Erythroblast (primary cell): ENCODE measurements at regions not wholly inside any gene's neighbourhood (a gene's known extent, or its start where the extent isn't known, plus 50 kb on each side); places are given as distances from the start of the nearest gene placed in this dataset.

Experiments
- GATA1 ChIP-seq: IDR thresholded peaks from 2 replicates; pipeline ENCODE4 v1.6.1; 2011; ENCODE audit warnings: low read depth, mild to moderate bottlenecking, control low read depth, low read length, moderate library complexity
- POLR2A ChIP-seq: IDR thresholded peaks from 2 replicates; pipeline ENCODE4 v1.6.1; 2011; ENCODE audit warnings: mild to moderate bottlenecking, low read length

DNA sequence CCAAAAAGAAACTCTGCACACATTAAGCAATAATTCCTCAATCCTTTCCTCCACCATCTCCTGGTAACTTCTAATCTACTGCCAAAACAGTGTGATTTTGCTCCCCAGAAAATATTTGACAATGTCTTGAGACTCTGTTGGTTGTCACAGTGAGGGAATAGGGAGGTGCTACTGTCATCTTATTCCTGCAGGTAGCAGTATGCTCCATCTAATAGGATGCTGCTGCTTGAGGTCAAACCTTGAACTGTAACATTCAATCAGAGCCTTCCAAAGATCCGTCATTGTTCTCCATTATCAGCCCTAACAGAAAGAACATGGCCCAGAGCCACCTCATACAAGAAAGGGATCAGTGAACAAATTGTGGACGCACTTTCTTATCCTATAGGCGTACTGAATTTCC lies 514.7 kb upstream of the GRIN3A start:
- TF ChIP-seq POLR2A (no peak), GATA1 (no peak)
